D341Med (cell line): ENCODE measurements at regions not wholly inside any gene's neighbourhood (a gene's known extent, or its start where the extent isn't known, plus 50 kb on each side); places are given as distances from the start of the nearest gene placed in this dataset.
"Not testable (repeated sequence)": the region's sequence is repeated elsewhere in the genome, so short reads cannot be mapped to it uniquely, and the experiment has no call there.

Experiments used
- DNase-seq: peaks from one replicate; pipeline ENCODE4 v3.0.0; 2012; ENCODE audit warnings: low spot score

GRCh38 chr1:208465786-208466590 is 221.8 kb upstream of the PLXNA2 start:
- no peak for DNase-seq

- DNase-seq, result no peak
Observed at GRCh38 chr1:208467151-208467780, 223.1 kb upstream of the PLXNA2 start.

GRCh38 chr1:208475449-208475848 is 231.3 kb upstream of the PLXNA2 start:
- DNase-seq, result no peak

- DNase-seq, result no peak
Observed at GRCh38 chr1:208475951-208476845, 232.0 kb upstream of the PLXNA2 start.

GRCh38 chr1:208476846-208477170 is 232.6 kb upstream of the PLXNA2 start:
- DNase-seq, result no peak

GRCh38 chr1:208479435-208479834 is 235.3 kb upstream of the PLXNA2 start:
- no peak for DNase-seq

GRCh38 chr1:208485512-208485911 is 241.3 kb upstream of the PLXNA2 start:
- DNase-seq, result no peak

GRCh38 chr1:208486677-208487076 is 242.5 kb upstream of the PLXNA2 start:
- DNase-seq, result no peak

- not testable (repeated sequence) for DNase-seq
Observed at GRCh38 chr1:208488432-208488831, 244.2 kb upstream of the PLXNA2 start.

- DNase-seq, result no peak
Observed at GRCh38 chr1:208496467-208497371, 252.5 kb upstream of the PLXNA2 start.

- DNase-seq, result no peak
Observed at GRCh38 chr1:208497866-208498541, 253.8 kb upstream of the PLXNA2 start.

GRCh38 chr1:208499026-208499425 is 254.8 kb upstream of the PLXNA2 start:
- no peak for DNase-seq

- DNase-seq, result no peak
Observed at GRCh38 chr1:208499601-208500000, 255.4 kb upstream of the PLXNA2 start.

- no peak for DNase-seq
Observed at GRCh38 chr1:208500375-208500774, 256.2 kb upstream of the PLXNA2 start.

- no peak for DNase-seq
Observed at GRCh38 chr1:208501542-208501941, 257.4 kb upstream of the PLXNA2 start.

- no peak for DNase-seq
Observed at GRCh38 chr1:208503787-208504186, 259.6 kb upstream of the PLXNA2 start.

- DNase-seq, result no peak
Observed at GRCh38 chr1:208506812-208507211, 262.6 kb upstream of the PLXNA2 start.

- DNase-seq, result no peak
Observed at GRCh38 chr1:208509072-208509471, 264.9 kb upstream of the PLXNA2 start.

- DNase-seq, result no peak
Observed at GRCh38 chr1:208510192-208510952, 266.2 kb upstream of the PLXNA2 start.

GRCh38 chr1:208511242-208511860 is 267.2 kb upstream of the PLXNA2 start:
- DNase-seq, result no peak
